GM19324 (cell line): ENCODE measurements at regions not wholly inside any gene's neighbourhood (a gene's known extent, or its start where the extent isn't known, plus 50 kb on each side); places are given as distances from the start of the nearest gene placed in this dataset.
"Not testable (repeated sequence)": the region's sequence is repeated elsewhere in the genome, so short reads cannot be mapped to it uniquely, and the experiment has no call there.

Source experiments
- ATAC-seq: cut with Tn5 transposase; IDR thresholded peaks from one replicate; pipeline ENCODE4 v1.9.1; 2021; ENCODE audit warnings: mild to moderate bottlenecking, moderate library complexity; ENCODE audit not compliant: unreplicated experiment, low FRiP score

- ATAC-seq = no peak
Observed at GRCh38 chr5:109580225-109580624, 109.5 kb upstream of the MAN2A1 start.

- no peak for ATAC-seq
Observed at GRCh38 chr5:109575506-109575905, 114.2 kb upstream of the MAN2A1 start.

GRCh38 chr5:109574985-109575384 lies 114.7 kb upstream of the MAN2A1 start:
- ATAC-seq = no peak

DNA sequence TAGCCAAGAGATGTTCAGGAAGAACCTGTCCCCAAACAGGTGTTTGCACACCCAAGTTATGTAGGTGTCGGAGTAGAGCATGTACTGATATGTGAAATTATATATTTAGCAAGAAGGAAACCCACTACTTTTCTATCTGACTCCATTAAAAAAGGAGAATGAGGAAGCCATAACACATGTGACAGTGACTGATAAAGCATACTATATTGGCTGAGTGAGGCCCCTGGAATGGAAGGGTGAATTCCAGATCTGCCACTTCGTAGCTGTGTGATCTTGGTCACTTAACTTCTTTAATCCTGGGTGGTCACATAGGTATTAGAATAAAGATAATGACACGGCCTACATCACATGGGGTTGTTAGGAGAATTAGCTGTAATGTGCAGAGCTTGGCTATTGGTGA lies 116.0 kb upstream of the MAN2A1 start:
- ATAC-seq = no peak

- ATAC-seq = no peak
Observed at GRCh38 chr5:109573256-109573655, 116.5 kb upstream of the MAN2A1 start.

- ATAC-seq = no peak
Observed at GRCh38 chr5:109571785-109572184, 117.9 kb upstream of the MAN2A1 start.

DNA sequence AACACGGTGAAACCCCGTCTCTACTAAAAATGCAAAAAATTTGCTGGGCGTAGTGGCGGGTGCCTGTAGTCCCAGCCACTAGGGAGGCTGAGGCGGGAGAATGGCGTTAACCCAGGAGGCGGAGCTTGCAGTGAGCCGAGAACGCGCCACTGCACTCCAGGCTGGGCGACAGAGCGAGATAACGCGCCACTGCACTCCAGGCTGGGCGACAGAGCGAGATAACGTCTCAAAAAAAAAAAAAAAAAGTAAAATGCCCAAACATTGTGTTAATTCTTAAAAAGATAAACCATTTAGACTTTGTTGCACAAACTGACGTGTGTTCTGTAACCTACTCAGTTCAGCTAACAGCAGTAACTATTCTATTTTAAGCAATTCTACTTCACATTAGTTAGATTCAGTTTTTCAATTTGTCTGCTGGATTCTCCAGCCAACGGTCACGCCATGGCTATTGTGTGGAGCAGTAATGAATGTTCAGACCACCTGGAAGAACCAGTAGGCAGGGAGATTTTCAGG lies 119.3 kb upstream of the MAN2A1 start:
- no peak for ATAC-seq

DNA sequence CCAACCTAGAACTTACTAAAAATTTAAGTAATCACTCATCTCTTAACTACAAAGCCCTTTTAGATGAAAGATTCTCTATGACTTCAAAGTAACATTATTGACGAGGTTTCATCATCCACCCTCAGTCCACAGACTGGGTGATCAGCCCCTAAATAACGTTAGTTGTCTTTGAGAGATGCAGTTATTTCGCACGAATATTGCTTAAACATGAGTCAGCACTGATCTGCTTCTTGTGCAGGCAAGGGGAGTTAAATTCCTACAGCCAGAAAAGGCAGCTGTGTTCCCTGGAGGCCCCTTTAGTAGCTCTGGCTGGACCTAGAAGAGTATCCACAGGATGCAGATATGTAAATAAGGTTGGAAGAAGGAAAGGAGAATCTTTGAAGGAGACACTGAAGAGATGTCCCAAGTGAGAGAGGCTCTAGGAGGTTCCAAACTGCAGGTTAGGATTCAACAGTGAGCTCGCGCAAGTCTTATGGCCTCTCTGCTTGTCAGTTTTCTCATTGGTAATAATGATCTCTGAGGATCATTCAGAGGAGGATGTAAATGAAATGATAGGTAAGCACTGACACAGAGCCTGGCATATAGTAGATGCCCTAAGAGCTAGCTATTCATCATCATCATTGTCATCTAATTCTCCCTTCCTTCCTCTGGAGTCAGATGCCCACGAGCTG lies 122.2 kb upstream of the MAN2A1 start:
- no peak for ATAC-seq

- ATAC-seq = no peak
Observed at GRCh38 chr5:109566361-109566760, 123.4 kb upstream of the MAN2A1 start.

DNA sequence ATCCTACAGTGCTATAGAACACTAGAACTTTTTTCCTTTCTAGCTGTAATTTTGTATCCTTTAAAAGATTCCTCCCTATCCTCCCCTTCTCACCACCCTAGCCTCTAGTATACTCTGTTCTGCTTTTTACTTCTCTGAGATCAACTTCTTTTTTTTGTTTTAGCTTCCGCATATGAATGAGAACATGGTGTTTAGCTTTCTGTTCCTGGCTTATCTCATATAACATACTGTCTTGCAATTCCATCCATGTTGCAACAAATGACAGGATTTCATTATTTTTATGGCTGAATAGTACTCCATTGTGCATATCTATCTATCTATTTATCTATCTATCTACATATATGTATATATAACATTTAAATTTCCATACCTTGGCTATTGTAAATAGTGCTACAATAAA lies 126.0 kb upstream of the MAN2A1 start:
- no peak for ATAC-seq

- no peak for ATAC-seq
Observed at GRCh38 chr5:109563189-109563588, 126.5 kb upstream of the MAN2A1 start.

DNA sequence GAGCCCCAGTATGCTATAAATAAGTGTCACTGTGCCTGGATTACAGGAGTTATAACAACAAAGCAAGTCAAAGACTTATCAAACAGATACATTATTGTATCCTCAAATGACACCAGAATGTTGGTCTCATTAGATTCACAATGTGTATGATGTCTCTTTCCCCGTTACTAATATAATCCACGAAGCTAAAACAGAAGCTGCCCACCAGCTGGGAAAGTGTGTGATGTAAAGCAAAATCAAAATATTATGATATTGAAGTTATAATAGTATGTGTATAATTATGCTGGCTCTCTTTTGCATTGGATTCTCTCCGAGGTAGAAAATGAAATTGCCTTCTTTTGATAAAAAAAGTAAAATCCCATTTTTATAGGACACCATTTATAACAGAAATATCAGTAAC lies 127.3 kb upstream of the MAN2A1 start:
- ATAC-seq = no peak

GRCh38 chr5:109561447-109561846 lies 128.3 kb upstream of the MAN2A1 start:
- no peak for ATAC-seq

DNA sequence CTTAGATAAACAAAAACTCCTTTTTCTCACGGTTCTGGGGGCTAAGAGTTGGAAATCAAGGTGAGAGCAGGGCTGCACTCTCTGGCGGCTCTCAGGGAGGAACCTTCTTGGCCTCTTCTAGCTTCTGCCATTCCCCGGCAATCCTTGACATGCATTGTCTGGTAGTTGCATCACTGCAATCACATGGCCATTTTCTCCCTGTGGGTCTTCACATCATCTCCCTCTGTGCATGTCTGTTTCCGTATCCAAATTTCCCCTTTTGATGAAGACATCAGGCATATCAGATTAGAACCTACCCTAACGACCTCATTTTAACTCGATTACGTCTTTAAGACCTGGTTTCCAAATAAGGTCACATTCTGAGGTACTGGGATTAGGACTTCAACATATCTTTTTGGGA lies 129.2 kb upstream of the MAN2A1 start:
- ATAC-seq = no peak

DNA sequence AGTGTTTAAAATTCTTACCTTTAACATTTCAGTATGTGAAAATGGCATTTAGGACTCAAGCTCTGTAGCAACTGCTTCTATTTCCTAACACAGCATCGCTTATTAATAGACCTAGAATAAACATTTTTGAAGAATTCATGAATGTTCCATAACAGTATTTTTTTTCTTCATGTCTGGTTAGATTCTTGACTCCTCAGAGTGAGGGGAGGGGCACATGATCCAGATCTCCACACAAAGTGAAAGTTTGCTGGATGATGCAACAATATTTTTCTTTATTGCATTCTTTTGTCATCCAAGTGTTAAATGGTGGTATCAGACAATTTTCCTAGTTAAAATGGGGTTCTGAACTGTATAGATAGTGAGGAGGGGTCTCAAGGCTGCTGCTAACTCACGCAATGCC lies 130.8 kb upstream of the MAN2A1 start:
- no peak for ATAC-seq

- no peak for ATAC-seq
Observed at GRCh38 chr5:109558364-109558763, 131.4 kb upstream of the MAN2A1 start.

DNA sequence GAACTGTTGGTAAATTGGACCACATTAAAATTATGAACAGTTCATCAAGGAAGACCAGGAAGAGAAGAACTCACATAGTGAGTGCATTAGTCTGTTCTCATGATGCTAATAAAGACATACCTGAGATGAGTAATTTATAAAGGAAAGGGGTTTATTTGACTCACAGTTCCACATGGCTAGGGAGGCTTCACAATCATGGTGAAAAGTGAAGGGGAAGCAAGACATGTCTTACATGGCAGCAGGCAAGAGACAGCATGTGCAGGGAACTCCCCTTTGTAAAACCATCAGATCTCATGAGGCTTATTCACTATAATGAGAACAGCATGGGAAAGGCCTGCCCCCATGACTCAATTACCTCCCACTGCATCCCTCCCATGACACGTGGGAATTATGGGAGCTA lies 135.9 kb upstream of the MAN2A1 start:
- ATAC-seq = no peak

DNA sequence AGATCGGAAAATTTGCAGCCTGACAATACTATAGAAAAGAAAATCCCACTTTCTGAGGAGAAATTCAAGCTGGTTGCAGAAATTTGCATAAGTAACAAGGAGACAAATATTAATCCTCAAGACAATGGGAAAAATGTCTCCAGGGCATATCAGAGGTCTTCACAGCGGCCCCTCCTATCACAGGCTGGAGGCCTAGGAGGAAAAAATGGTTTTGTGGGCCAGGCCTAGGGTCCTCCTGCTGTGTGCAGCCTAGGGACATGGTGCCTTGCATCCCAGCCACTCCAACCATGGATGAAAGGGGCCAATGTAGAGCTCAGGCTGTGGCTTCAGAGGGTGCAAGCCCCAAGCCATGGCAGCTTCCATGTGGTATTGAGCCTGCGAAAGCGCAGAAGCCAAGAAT lies 138.5 kb upstream of the MAN2A1 start:
- not testable (repeated sequence) for ATAC-seq

GRCh38 chr5:109550077-109550476 lies 139.7 kb upstream of the MAN2A1 start:
- ATAC-seq = no peak

- ATAC-seq = no peak
Observed at GRCh38 chr5:109546461-109546860, 136.7 kb upstream of the PJA2 start.

- ATAC-seq = not testable (repeated sequence)
Observed at GRCh38 chr5:109544873-109545272, 135.1 kb upstream of the PJA2 start.

DNA sequence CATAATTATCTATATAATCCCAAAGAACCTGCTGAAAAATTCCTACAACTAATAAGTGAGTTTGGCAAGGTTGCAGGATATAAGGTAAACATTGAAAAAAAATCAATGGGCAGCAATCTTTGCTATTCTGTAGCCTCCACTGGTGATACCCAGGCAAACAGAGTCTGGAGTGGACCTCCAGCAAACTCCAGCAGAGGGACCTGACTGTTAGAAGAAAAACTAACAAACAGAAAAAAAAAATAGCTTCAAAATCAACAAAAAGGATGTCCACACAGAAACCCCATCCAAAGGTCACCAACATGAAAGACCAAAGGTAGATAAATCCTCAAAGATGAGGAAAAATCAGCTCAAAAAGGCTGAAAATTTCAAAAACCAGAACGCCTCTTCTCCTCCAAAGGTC lies 128.9 kb upstream of the PJA2 start:
- ATAC-seq = not testable (repeated sequence)

DNA sequence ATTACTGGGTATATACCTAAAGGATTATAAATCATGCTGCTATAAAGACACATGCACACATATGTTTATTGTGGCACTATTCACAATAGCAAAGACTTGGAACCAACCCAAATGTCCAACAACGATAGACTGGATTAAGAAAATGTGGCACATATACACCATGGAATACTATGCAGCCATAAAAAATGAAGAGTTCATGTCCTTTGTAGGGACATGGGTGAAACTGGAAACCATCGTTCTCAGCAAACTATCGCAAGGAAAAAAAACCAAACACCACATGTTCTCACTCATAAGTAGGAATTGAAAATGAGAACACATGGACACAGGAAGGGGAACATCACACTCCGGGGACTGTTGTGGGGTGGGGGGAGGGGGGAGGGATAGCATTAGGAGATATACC lies 125.3 kb upstream of the PJA2 start:
- not testable (repeated sequence) for ATAC-seq
